Activated naive CD4-positive, alpha-beta T cell treated with anti-CD3 and anti-CD28 coated beads, Interleukin-2, amount 50 U/mL, for 24 hours (primary cell): ENCODE measurements at regions not wholly inside any gene's neighbourhood (a gene's known extent, or its start where the extent isn't known, plus 50 kb on each side); places are given as distances from the start of the nearest gene placed in this dataset.
"Not testable (repeated sequence)": the region's sequence is repeated elsewhere in the genome, so short reads cannot be mapped to it uniquely, and the experiment has no call there.

Experiments used
- H3K27ac Mint-ChIP-seq: one replicate; pipeline ENCODE4 v1.8.0; 2021; ENCODE audit warnings: mild to moderate bottlenecking, mixed read lengths
- H3K27me3 Mint-ChIP-seq: one replicate; pipeline ENCODE4 v1.8.0; 2021; ENCODE audit warnings: mixed read lengths
- H3K36me3 Mint-ChIP-seq: one replicate; pipeline ENCODE4 v1.8.0; 2021; ENCODE audit warnings: mixed read lengths
- H3K4me1 Mint-ChIP-seq: one replicate; pipeline ENCODE4 v1.8.0; 2021; ENCODE audit warnings: mixed read lengths
- H3K4me3 Mint-ChIP-seq: one replicate; pipeline ENCODE4 v1.8.0; 2021; ENCODE audit warnings: mild to moderate bottlenecking, mixed read lengths
- H3K9me3 Mint-ChIP-seq: one replicate; pipeline ENCODE4 v1.8.0; 2021; ENCODE audit warnings: mixed read lengths

- H3K27me3 Mint-ChIP-seq: no peaks in the 10 kb centered on the region
- H3K27ac Mint-ChIP-seq: no peak overlapping the region
- no peaks in the 10 kb centered on the region for H3K4me1 Mint-ChIP-seq
- H3K9me3 Mint-ChIP-seq: no peaks in the 10 kb centered on the region
- no peaks in the 10 kb centered on the region for H3K36me3 Mint-ChIP-seq
- no peak overlapping the region for H3K4me3 Mint-ChIP-seq
Observed at GRCh38 chr3:107133891-107134290, 243.3 kb upstream of the CCDC54 start.

GRCh38 chr3:107142171-107142570 lies 235.1 kb upstream of the CCDC54 start:
- Mint-ChIP-seq H3K4me3 (no peak overlapping the region), H3K27ac (no peak overlapping the region), H3K36me3 (no peaks in the 10 kb centered on the region), H3K4me1 (no peaks in the 10 kb centered on the region), H3K9me3 (peaks cover 5% of the 10 kb centered on the region), H3K27me3 (peaks cover 8% of the 10 kb centered on the region)

- Mint-ChIP-seq H3K4me3 (no peak overlapping the region), H3K9me3 (peaks cover 5% of the 10 kb centered on the region), H3K27ac (no peak overlapping the region), H3K27me3 (peaks cover 8% of the 10 kb centered on the region), H3K4me1 (no peaks in the 10 kb centered on the region), H3K36me3 (no peaks in the 10 kb centered on the region)
Observed at GRCh38 chr3:107142786-107143575, 234.3 kb upstream of the CCDC54 start.

GRCh38 chr3:107150675-107151074 lies 226.6 kb upstream of the CCDC54 start:
- Mint-ChIP-seq H3K36me3 (peaks cover 2% of the 10 kb centered on the region), H3K27me3 (peaks cover 2% of the 10 kb centered on the region), H3K9me3 (peaks cover 6% of the 10 kb centered on the region), H3K4me3 (no peak overlapping the region), H3K4me1 (no peaks in the 10 kb centered on the region), H3K27ac (no peak overlapping the region)

- Mint-ChIP-seq H3K36me3 (peaks cover 2% of the 10 kb centered on the region), H3K27ac (no peak overlapping the region), H3K4me3 (no peak overlapping the region), H3K9me3 (peaks cover 6% of the 10 kb centered on the region), H3K27me3 (peaks cover 2% of the 10 kb centered on the region), H3K4me1 (no peaks in the 10 kb centered on the region)
Observed at GRCh38 chr3:107153981-107154380, 223.3 kb upstream of the CCDC54 start.

GRCh38 chr3:107172411-107172810 lies 204.8 kb upstream of the CCDC54 start:
- Mint-ChIP-seq H3K9me3 (peaks cover 4% of the 10 kb centered on the region), H3K36me3 (no peaks in the 10 kb centered on the region), H3K4me1 (no peaks in the 10 kb centered on the region), H3K4me3 (no peak overlapping the region), H3K27ac (no peak overlapping the region), H3K27me3 (peaks cover 3% of the 10 kb centered on the region)

GRCh38 chr3:107184375-107184774 lies 192.9 kb upstream of the CCDC54 start:
- Mint-ChIP-seq H3K4me3 (no peak overlapping the region), H3K27me3 (peaks cover 7% of the 10 kb centered on the region), H3K27ac (no peak overlapping the region), H3K4me1 (no peaks in the 10 kb centered on the region), H3K36me3 (peaks cover 2% of the 10 kb centered on the region), H3K9me3 (peaks cover 5% of the 10 kb centered on the region)

GRCh38 chr3:107188262-107188661 lies 189.0 kb upstream of the CCDC54 start:
- Mint-ChIP-seq H3K4me1 (no peaks in the 10 kb centered on the region), H3K27ac (no peak overlapping the region)

GRCh38 chr3:107189158-107189791 lies 188.0 kb upstream of the CCDC54 start:
- Mint-ChIP-seq H3K27me3 (no peaks in the 10 kb centered on the region), H3K27ac (no peak overlapping the region), H3K36me3 (no peaks in the 10 kb centered on the region), H3K4me1 (no peaks in the 10 kb centered on the region), H3K9me3 (no peaks in the 10 kb centered on the region), H3K4me3 (no peak overlapping the region)

More at GRCh38 chr3:107188262-107188661, 189.0 kb upstream of the CCDC54 start:
- Mint-ChIP-seq H3K4me3 (no peak overlapping the region), H3K9me3 (no peaks in the 10 kb centered on the region), H3K36me3 (no peaks in the 10 kb centered on the region), H3K27me3 (peaks cover 2% of the 10 kb centered on the region)

GRCh38 chr3:107193116-107193515 lies 184.1 kb upstream of the CCDC54 start:
- Mint-ChIP-seq H3K4me1 (no peaks in the 10 kb centered on the region), H3K4me3 (no peak overlapping the region), H3K36me3 (no peaks in the 10 kb centered on the region)

GRCh38 chr3:107198581-107199181 lies 178.6 kb upstream of the CCDC54 start:
- Mint-ChIP-seq H3K4me1 (no peaks in the 10 kb centered on the region), H3K36me3 (no peaks in the 10 kb centered on the region), H3K9me3 (no peaks in the 10 kb centered on the region), H3K4me3 (no peak overlapping the region), H3K27ac (no peak overlapping the region), H3K27me3 (peaks cover 9% of the 10 kb centered on the region)

More at GRCh38 chr3:107193116-107193515, 184.1 kb upstream of the CCDC54 start:
- Mint-ChIP-seq H3K27me3 (peaks cover 7% of the 10 kb centered on the region), H3K9me3 (no peaks in the 10 kb centered on the region), H3K27ac (no peak overlapping the region)

GRCh38 chr3:107201146-107201545 lies 176.1 kb upstream of the CCDC54 start:
- no peak overlapping the region for H3K27ac Mint-ChIP-seq

GRCh38 chr3:107202885-107203284 lies 174.4 kb upstream of the CCDC54 start:
- not testable (repeated sequence) for H3K9me3 Mint-ChIP-seq, H3K4me1 Mint-ChIP-seq, H3K36me3 Mint-ChIP-seq, H3K27ac Mint-ChIP-seq, H3K27me3 Mint-ChIP-seq, H3K4me3 Mint-ChIP-seq

More at GRCh38 chr3:107201146-107201545, 176.1 kb upstream of the CCDC54 start:
- Mint-ChIP-seq H3K4me1 (no peaks in the 10 kb centered on the region), H3K27me3 (peaks cover 4% of the 10 kb centered on the region), H3K36me3 (no peaks in the 10 kb centered on the region), H3K9me3 (no peaks in the 10 kb centered on the region), H3K4me3 (no peak overlapping the region)

- no peaks in the 10 kb centered on the region for H3K4me1 Mint-ChIP-seq
- H3K27me3 Mint-ChIP-seq: no peaks in the 10 kb centered on the region
- H3K4me3 Mint-ChIP-seq: no peak overlapping the region
- H3K9me3 Mint-ChIP-seq: no peaks in the 10 kb centered on the region
- no peaks in the 10 kb centered on the region for H3K36me3 Mint-ChIP-seq
- no peak overlapping the region for H3K27ac Mint-ChIP-seq
Observed at GRCh38 chr3:107204121-107204520, 173.1 kb upstream of the CCDC54 start.

- no peak overlapping the region for H3K27ac Mint-ChIP-seq
- no peaks in the 10 kb centered on the region for H3K27me3 Mint-ChIP-seq
- no peak overlapping the region for H3K4me3 Mint-ChIP-seq
- H3K36me3 Mint-ChIP-seq: no peaks in the 10 kb centered on the region
- no peaks in the 10 kb centered on the region for H3K4me1 Mint-ChIP-seq
- H3K9me3 Mint-ChIP-seq: no peaks in the 10 kb centered on the region
Observed at GRCh38 chr3:107205358-107205757, 171.9 kb upstream of the CCDC54 start.

- Mint-ChIP-seq H3K9me3 (no peaks in the 10 kb centered on the region), H3K4me3 (no peak overlapping the region), H3K27me3 (no peaks in the 10 kb centered on the region), H3K36me3 (no peaks in the 10 kb centered on the region), H3K4me1 (no peaks in the 10 kb centered on the region), H3K27ac (no peak overlapping the region)
Observed at GRCh38 chr3:107206141-107206540, 171.1 kb upstream of the CCDC54 start.
